ENCODE measurements at regions not wholly inside any gene's neighbourhood (a gene's known extent, or its start where the extent isn't known, plus 50 kb on each side); places are given as distances from the start of the nearest gene placed in this dataset.

- no peak for DNase-seq (ENCODE audit: low spot score)
- Histone ChIP-seq H3K79me2 (no peaks in the 10 kb centered on the region), H3K27me3 (no peaks in the 10 kb centered on the region), H3K9me2 (replicated peaks; ENCODE audit: insufficient read depth) (no peaks in the 10 kb centered on the region), H3K4me2 (no peak overlapping the region), H3K36me3 (replicated peaks; ENCODE audit: insufficient read depth, low read depth) (no peaks in the 10 kb centered on the region), H3K27ac (no peak overlapping the region), H4K20me1 (ENCODE audit: insufficient read depth, poor library complexity, severe bottlenecking) (no peaks in the 10 kb centered on the region), H3K4me3 (no peak overlapping the region), H3K9me3 (ENCODE audit: low read depth) (no peaks in the 10 kb centered on the region), H2AFZ (no peak overlapping the region), H3K4me1 (ENCODE audit: insufficient read depth) (no peaks in the 10 kb centered on the region)
- TF ChIP-seq EZH2phosphoT487 (IDR thresholded peaks at IDR 0.05; ENCODE audit: low read depth, severe bottlenecking, unreplicated experiment) = no peak
- TF ChIP-seq CTCF (IDR thresholded peaks at IDR 0.05; ENCODE audit: poor library complexity) = no peak
- TF ChIP-seq EZH2 (IDR thresholded peaks at IDR 0.05; ENCODE audit: borderline replicate concordance) = no peak
- WGBS (ENCODE audit: low lambda C conversion rate, missing lambda C conversion rate) = 74% methylated on average over 4 of the region's 4 CpGs
Observed at GRCh38 chr2:129707800-129708199, 271.7 kb upstream of the RAB6C start.

- H3K9me3 ChIP-seq (ENCODE audit: low read depth) = no peaks in the 10 kb centered on the region
- H3K9me2 ChIP-seq (replicated peaks; ENCODE audit: insufficient read depth) = no peaks in the 10 kb centered on the region
- no peaks in the 10 kb centered on the region for H3K4me1 ChIP-seq (ENCODE audit: insufficient read depth)
- no peak overlapping the region for H3K4me2 ChIP-seq
- no peak overlapping the region for H2AFZ ChIP-seq
- H3K36me3 ChIP-seq (replicated peaks; ENCODE audit: insufficient read depth, low read depth) = no peaks in the 10 kb centered on the region
- no peaks in the 10 kb centered on the region for H4K20me1 ChIP-seq (ENCODE audit: insufficient read depth, poor library complexity, severe bottlenecking)
- TF ChIP-seq EZH2phosphoT487 (IDR thresholded peaks at IDR 0.05; ENCODE audit: low read depth, severe bottlenecking, unreplicated experiment) (no peak), CTCF (IDR thresholded peaks at IDR 0.05; ENCODE audit: poor library complexity) (no peak), EZH2 (IDR thresholded peaks at IDR 0.05; ENCODE audit: borderline replicate concordance) (no peak)
- no peaks in the 10 kb centered on the region for H3K27me3 ChIP-seq
- no peaks in the 10 kb centered on the region for H3K79me2 ChIP-seq
- H3K4me3 ChIP-seq = no peak overlapping the region
- no peak overlapping the region for H3K27ac ChIP-seq
- WGBS (ENCODE audit: low lambda C conversion rate, missing lambda C conversion rate) = 88% methylated on average over 20 of the region's 20 CpGs
- no peak for DNase-seq (ENCODE audit: low spot score)
Observed at GRCh38 chr2:129708221-129708967, 271.1 kb upstream of the RAB6C start.

GRCh38 chr2:129709001-129709955, 270.2 kb upstream of the RAB6C start:
- Histone ChIP-seq H3K9me3 (ENCODE audit: low read depth) (no peaks in the 10 kb centered on the region), H3K4me3 (no peak overlapping the region), H3K79me2 (no peaks in the 10 kb centered on the region), H3K4me2 (no peak overlapping the region), H3K36me3 (replicated peaks; ENCODE audit: insufficient read depth, low read depth) (no peaks in the 10 kb centered on the region), H3K27ac (no peak overlapping the region), H2AFZ (no peak overlapping the region), H3K4me1 (ENCODE audit: insufficient read depth) (no peaks in the 10 kb centered on the region), H3K9me2 (replicated peaks; ENCODE audit: insufficient read depth) (no peaks in the 10 kb centered on the region), H3K27me3 (no peaks in the 10 kb centered on the region), H4K20me1 (ENCODE audit: insufficient read depth, poor library complexity, severe bottlenecking) (no peaks in the 10 kb centered on the region)
- TF ChIP-seq EZH2phosphoT487 (IDR thresholded peaks at IDR 0.05; ENCODE audit: low read depth, severe bottlenecking, unreplicated experiment) = no peak
- TF ChIP-seq EZH2 (IDR thresholded peaks at IDR 0.05; ENCODE audit: borderline replicate concordance) = no peak
- no peak for TF ChIP-seq CTCF (IDR thresholded peaks at IDR 0.05; ENCODE audit: poor library complexity)
- WGBS (ENCODE audit: low lambda C conversion rate, missing lambda C conversion rate) = 84% methylated on average over 13 of the region's 13 CpGs
- DNase-seq (ENCODE audit: low spot score) = no peak
